DND-41 (cell line): ENCODE measurements at regions not wholly inside any gene's neighbourhood (a gene's known extent, or its start where the extent isn't known, plus 50 kb on each side); places are given as distances from the start of the nearest gene placed in this dataset.

Experiments
- EZH2 ChIP-seq: IDR thresholded peaks from 3 replicates; pipeline ENCODE4 v1.6.1; 2012; ENCODE audit warnings: borderline replicate concordance, low read depth, mild to moderate bottlenecking, moderate library complexity, low read length, inconsistent platforms; ENCODE audit not compliant: severe bottlenecking
- TF ChIP-seq, protein P1 (sequence below): IDR thresholded peaks from 2 replicates; pipeline ENCODE4 v1.5.1; 2012; ENCODE audit warnings: borderline replicate concordance, low read length, moderate library complexity, mild to moderate bottlenecking; ENCODE audit not compliant: poor library complexity, severe bottlenecking; ENCODE audit errors: extremely low read depth

DNA sequence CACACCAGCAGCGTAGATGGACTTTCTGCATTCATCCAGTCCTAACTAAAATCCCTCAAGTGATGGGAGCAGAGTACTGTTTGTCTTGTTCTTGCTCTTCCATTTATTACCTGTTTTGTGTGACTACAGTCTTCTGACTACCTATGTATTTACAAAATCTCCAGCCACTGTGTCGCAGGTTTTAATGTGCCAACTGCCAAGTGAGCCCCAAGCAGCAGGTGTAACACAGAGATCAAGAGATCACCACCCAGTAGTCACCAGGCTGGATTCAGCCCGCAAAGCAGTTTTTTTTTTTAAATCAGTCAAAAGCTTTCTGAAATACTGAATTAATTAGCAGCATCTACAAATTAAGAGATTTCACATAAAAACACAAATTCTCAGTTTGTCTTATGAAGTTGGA is 724.1 kb upstream of the USP15 start:
- TF ChIP-seq, protein P1, sequence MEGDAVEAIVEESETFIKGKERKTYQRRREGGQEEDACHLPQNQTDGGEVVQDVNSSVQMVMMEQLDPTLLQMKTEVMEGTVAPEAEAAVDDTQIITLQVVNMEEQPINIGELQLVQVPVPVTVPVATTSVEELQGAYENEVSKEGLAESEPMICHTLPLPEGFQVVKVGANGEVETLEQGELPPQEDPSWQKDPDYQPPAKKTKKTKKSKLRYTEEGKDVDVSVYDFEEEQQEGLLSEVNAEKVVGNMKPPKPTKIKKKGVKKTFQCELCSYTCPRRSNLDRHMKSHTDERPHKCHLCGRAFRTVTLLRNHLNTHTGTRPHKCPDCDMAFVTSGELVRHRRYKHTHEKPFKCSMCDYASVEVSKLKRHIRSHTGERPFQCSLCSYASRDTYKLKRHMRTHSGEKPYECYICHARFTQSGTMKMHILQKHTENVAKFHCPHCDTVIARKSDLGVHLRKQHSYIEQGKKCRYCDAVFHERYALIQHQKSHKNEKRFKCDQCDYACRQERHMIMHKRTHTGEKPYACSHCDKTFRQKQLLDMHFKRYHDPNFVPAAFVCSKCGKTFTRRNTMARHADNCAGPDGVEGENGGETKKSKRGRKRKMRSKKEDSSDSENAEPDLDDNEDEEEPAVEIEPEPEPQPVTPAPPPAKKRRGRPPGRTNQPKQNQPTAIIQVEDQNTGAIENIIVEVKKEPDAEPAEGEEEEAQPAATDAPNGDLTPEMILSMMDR = no peak
- TF ChIP-seq EZH2 = no peak
